HepG2 (cell line): ENCODE measurements at regions not wholly inside any gene's neighbourhood (a gene's known extent, or its start where the extent isn't known, plus 50 kb on each side); places are given as distances from the start of the nearest gene placed in this dataset.

ENCODE experiments used
- ATAC-seq: fragments of 200-7000 bp; cut with Tn5 transposase; 3 replicates; pipeline ENCODE4 v1.9.1; 2020; ENCODE audit warnings: mild to moderate bottlenecking, moderate library complexity
- BruUV-seq: library from RNA; stranded (reverse); fragments of 400-500 nt; replicated peaks from 2 replicates; lab custom pipeline; 2021; lab: Mats Ljungman, UMichigan
- CTCF ChIA-PET: fragments of 300-600 bp; formaldehyde crosslinking; extraction: SDS; loops from one replicate; lab custom pipeline; 2021; ENCODE audit warnings: low total read pairs, inconsistent platforms, low intra/inter-chr PET ratio; lab: Yijun Ruan, JAX
- POLR2A ChIA-PET: fragments of 350-600 bp; sonication (Branson Sonifier 250); formaldehyde crosslinking; loops from one replicate; lab custom pipeline; 2020; ENCODE audit warnings: antibody characterized with exemption, inconsistent platforms; lab: Yijun Ruan, JAX
- DNase-seq: peaks from one replicate; pipeline ENCODE4 v3.0.0-alpha.2; 2015; ENCODE audit warnings: low spot score
- FAIRE-seq: peaks from 3 replicates; lab custom pipeline; 2011; peaks lifted over from hg19 to GRCh38; lab: Jason Lieb, UNC
- H2AFZ ChIP-seq: one replicate; pipeline ENCODE4 v1.6.1; 2011; ENCODE audit warnings: low read length, inconsistent platforms
- H3K27ac ChIP-seq: fragments of 300-600 bp; 3 replicates; pipeline ENCODE4 v1.8.0; 2011; ENCODE audit warnings: mixed run types, mild to moderate bottlenecking, mixed read lengths, low read length, inconsistent platforms; ENCODE audit not compliant: insufficient read depth; ENCODE audit errors: extremely low read length
- H3K27me3 ChIP-seq, 2 experiments: fragments of 200-600 bp in 1 of 2; 2 replicates in 1 of 2; 3 replicates in 1 of 2; pipeline versions ENCODE4 v1.6.0 to v1.8.0; 2011; ENCODE audit warnings: low read length in 2 of 2, mild to moderate bottlenecking in 2 of 2, moderate library complexity in 2 of 2, inconsistent platforms in 1 of 2; ENCODE audit not compliant: insufficient read depth in 2 of 2, control insufficient read depth in 1 of 2
- H3K36me3 ChIP-seq, 2 experiments: fragments of 200-600 bp in 1 of 2; replicated peaks in 1 of 2; 2 replicates in 1 of 2; 3 replicates in 1 of 2; pipeline versions ENCODE4 v1.5.1 to v1.8.0; 2011; ENCODE audit warnings: low read length in 2 of 2, inconsistent platforms in 1 of 2; ENCODE audit not compliant: insufficient read depth in 2 of 2, control insufficient read depth in 1 of 2
- H3K4me1 ChIP-seq: 2 replicates; pipeline ENCODE4 v1.5.1; 2012; ENCODE audit warnings: low read length, inconsistent platforms; ENCODE audit not compliant: insufficient read depth
- H3K4me2 ChIP-seq: 2 replicates; pipeline ENCODE4 v1.6.0; 2011; ENCODE audit warnings: low read depth, low read length, inconsistent platforms
- H3K4me3 ChIP-seq, 3 experiments: fragments of 200-600 bp in 1 of 3; sonication (generic), shearing (Covaris generic) in 1 of 3; replicated peaks in 1 of 3; 2 replicates each; pipeline ENCODE4 v1.5.1; 2011 to 2016; ENCODE audit warnings: low read length in 3 of 3, inconsistent platforms in 2 of 3, low read depth in 2 of 3, mild to moderate bottlenecking in 2 of 3, control low read depth in 1 of 3, mixed read lengths in 1 of 3; ENCODE audit not compliant: insufficient read depth in 1 of 3
- H3K79me2 ChIP-seq: one replicate; pipeline ENCODE4 v1.6.1; 2011; ENCODE audit warnings: low read length, inconsistent platforms; ENCODE audit not compliant: insufficient read depth
- H3K9ac ChIP-seq: 2 replicates; pipeline ENCODE4 v1.6.0; 2011; ENCODE audit warnings: mild to moderate bottlenecking, low read depth, low read length, inconsistent platforms; ENCODE audit not compliant: insufficient read depth
- H3K9me3 ChIP-seq: 2 replicates; pipeline ENCODE4 v1.5.1; 2012; ENCODE audit warnings: mild to moderate bottlenecking, low read length
- H4K20me1 ChIP-seq: 2 replicates; pipeline ENCODE4 v1.6.0; 2011; ENCODE audit warnings: inconsistent platforms, mild to moderate bottlenecking, low read length, moderate library complexity; ENCODE audit not compliant: insufficient read depth
- ARNT2 ChIP-seq: sonication (generic); formaldehyde crosslinking; IDR thresholded peaks from 2 replicates; pipeline ENCODE4 v1.8.0; 2022; ENCODE audit warnings: mild to moderate bottlenecking, low read depth, missing genetic modification reagents, moderate library complexity
- BCL6 ChIP-seq: IDR thresholded peaks from 2 replicates; pipeline ENCODE4 v1.6.1; 2016; ENCODE audit warnings: missing genetic modification reagents, missing compliant biosample characterization
- CC2D1A ChIP-seq: sonication (generic); formaldehyde crosslinking; IDR thresholded peaks from 2 replicates; pipeline ENCODE4 v1.8.1; 2023; ENCODE audit warnings: mild to moderate bottlenecking, missing genetic modification reagents
- FOXM1 ChIP-seq: sonication (generic); formaldehyde crosslinking; IDR thresholded peaks from 2 replicates; pipeline ENCODE4 v1.5.0; 2020; ENCODE audit warnings: missing genetic modification reagents
- GABPA ChIP-seq, 2 experiments: IDR thresholded peaks; 2 replicates each; pipeline ENCODE4 v1.6.1; 2011 to 2016; ENCODE audit warnings: low read depth in 2 of 2, low read length in 1 of 2, missing biosample characterization in 1 of 2, missing genetic modification characterization in 1 of 2
- HCFC1 ChIP-seq: fragments of 150-350 bp; IDR thresholded peaks from 2 replicates; pipeline ENCODE4 v1.6.1; 2014; ENCODE audit warnings: low read depth, low read length
- HMG20A ChIP-seq: IDR thresholded peaks from 2 replicates; pipeline ENCODE4 v1.6.1; 2016; ENCODE audit warnings: borderline replicate concordance
- MEIS2 ChIP-seq: sonication (generic); formaldehyde crosslinking; IDR thresholded peaks from 2 replicates; pipeline ENCODE4 v1.9.0; 2021; ENCODE audit warnings: mild to moderate bottlenecking, missing genetic modification reagents
- MZF1 ChIP-seq: sonication (generic); formaldehyde crosslinking; IDR thresholded peaks from 2 replicates; pipeline ENCODE4 v1.8.1; 2023; ENCODE audit warnings: mild to moderate bottlenecking, missing genetic modification reagents, borderline replicate concordance
- NFIB ChIP-seq: sonication (generic); formaldehyde crosslinking; IDR thresholded peaks from 2 replicates; pipeline ENCODE4 v1.9.0; 2021; ENCODE audit warnings: missing genetic modification reagents, mild to moderate bottlenecking, borderline replicate concordance
- PITX1 ChIP-seq: sonication (generic); formaldehyde crosslinking; IDR thresholded peaks from 2 replicates; pipeline ENCODE4 v1.5.1; 2020; ENCODE audit warnings: mild to moderate bottlenecking, missing genetic modification reagents
- PRPF4 ChIP-seq: fragments of 200-400 bp; formaldehyde crosslinking; IDR thresholded peaks from 2 replicates; pipeline ENCODE4 v1.6.1; 2016; ENCODE audit warnings: low read length, low read depth; ENCODE audit not compliant: poor library complexity, severe bottlenecking
- RORA ChIP-seq: sonication (generic); formaldehyde crosslinking; IDR thresholded peaks from 2 replicates; pipeline ENCODE4 v1.5.0; 2020; ENCODE audit warnings: mild to moderate bottlenecking, missing genetic modification reagents, moderate library complexity
- SIN3B ChIP-seq: fragments of 150-350 bp; IDR thresholded peaks from 2 replicates; pipeline ENCODE4 v1.6.1; 2014; ENCODE audit warnings: low read length
- ZBTB1 ChIP-seq: sonication (generic); formaldehyde crosslinking; IDR thresholded peaks from 2 replicates; pipeline ENCODE4 v1.4.0; 2020; ENCODE audit warnings: missing genetic modification reagents, borderline replicate concordance
- ZFY ChIP-seq: sonication (generic); formaldehyde crosslinking; IDR thresholded peaks from 2 replicates; pipeline ENCODE4 v1.4.0; 2020; ENCODE audit warnings: missing genetic modification reagents
- WGBS: methylation state at CpG from one replicate; pipeline ENCODE4 v1.1.6; 2017; ENCODE audit warnings: low lambda C conversion rate; 5-methylcytosine and 5-hydroxymethylcytosine counted together
- in situ Hi-C: cut with HindIII; loops from 2 replicates; pipeline ENCODE4 v1.10.0; 2017; ENCODE audit warnings: low pct_unique_long_range_greater_than_20kb; ENCODE audit not compliant: extremely low pct_ligation_motif_present
- intact Hi-C: fragments of 100-400 bp; cut with micrococcal nuclease; formaldehyde crosslinking; loops from one replicate; pipeline ENCODE4 v1.10.0; 2022; ENCODE audit not compliant: unreplicated experiment
- TF ChIP-seq, protein P1 (sequence below): sonication (generic); formaldehyde crosslinking; IDR thresholded peaks from 2 replicates; pipeline ENCODE4 v1.8.1; 2023; ENCODE audit warnings: mild to moderate bottlenecking, moderate library complexity, missing genetic modification reagents
- TF ChIP-seq, protein P2 (sequence below): sonication (generic); formaldehyde crosslinking; conservative IDR thresholded peaks from 2 replicates; pipeline ENCODE4 v1.4.0; 2020; ENCODE audit warnings: missing genetic modification reagents
- TF ChIP-seq, protein P3 (sequence below): IDR thresholded peaks from 2 replicates; pipeline ENCODE4 v1.6.1; 2016; ENCODE audit warnings: mild to moderate bottlenecking

DNA sequence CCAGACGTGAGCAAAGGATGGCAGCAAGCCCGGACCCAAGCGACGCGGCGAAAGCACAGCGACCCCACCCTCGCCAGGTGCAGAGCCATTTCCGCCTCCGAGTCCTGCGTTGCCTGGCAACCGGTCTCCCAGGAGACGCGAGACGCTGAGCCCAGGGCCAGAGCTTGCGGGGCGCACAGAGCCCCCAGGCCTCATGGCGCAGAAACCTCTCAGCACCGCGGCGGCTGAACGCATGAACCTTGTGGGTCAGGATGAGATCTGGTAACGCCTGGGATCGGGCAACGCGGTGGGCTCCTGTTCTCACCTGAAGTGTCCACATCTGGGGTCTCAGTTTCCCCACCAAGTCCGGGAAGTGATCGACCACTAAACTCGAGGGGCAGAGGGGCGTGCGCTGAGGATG lies 77.7 kb downstream of the ANKRD60 start (continued):
- TF ChIP-seq FOXM1 (CRISPR knock-in tag) (no peak), ZFY (no peak)
- TF ChIP-seq, all 625 proteins: peak for 0

DNA sequence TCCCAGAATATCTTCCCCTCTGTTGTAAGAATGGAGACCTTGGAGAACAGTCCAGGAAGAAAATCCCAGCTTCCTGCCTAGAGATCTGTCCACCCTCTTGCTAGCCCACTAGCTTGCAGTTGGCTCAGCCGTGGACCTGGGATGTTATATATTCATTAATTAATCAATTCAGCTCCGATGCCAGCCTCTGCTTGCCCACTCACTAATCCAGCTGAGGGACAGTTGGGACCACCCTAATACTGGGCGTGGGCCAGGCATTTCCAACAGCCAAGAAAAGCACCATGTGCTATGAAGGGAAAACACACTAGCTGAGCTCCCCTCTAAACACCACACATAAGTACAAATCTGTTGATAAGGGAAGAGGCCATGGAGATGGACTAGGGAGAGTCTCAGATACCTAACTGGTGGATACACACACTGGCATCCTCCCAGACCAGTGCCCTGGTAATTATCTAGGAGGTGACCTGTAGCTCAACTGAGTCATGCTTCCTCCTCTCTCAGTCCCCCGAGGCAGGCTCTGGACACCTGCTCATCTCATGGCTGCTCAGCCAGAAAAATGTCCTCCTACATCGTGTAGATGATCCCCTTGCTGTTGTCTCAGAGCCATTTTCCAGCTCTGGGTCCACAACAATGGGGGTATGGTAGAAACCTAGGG lies 78.9 kb downstream of the ANKRD60 start:
- intact Hi-C loops (no loop called here), in situ Hi-C loops (no loop called here)
- ATAC-seq: no peak
- no peak for DNase-seq
- Histone ChIP-seq H3K27me3 (peaks cover 7 to 68% of the 10 kb centered on the region in 2 experiments; a peak in 4 of 5 replicates), H4K20me1 (no peaks in the 10 kb centered on the region), H3K36me3 (no peaks in the 10 kb centered on the region), H3K4me2 (no peak overlapping the region), H3K27ac (no peak overlapping the region), H3K4me1 (no peaks in the 10 kb centered on the region), H3K79me2 (no peaks in the 10 kb centered on the region), H3K9me3 (no peaks in the 10 kb centered on the region), H2AFZ (no peak overlapping the region), H3K9ac (no peak overlapping the region), H3K4me3 (no peak overlapping the region)
- FAIRE-seq: no peak
- POLR2A ChIA-PET: no interaction called here
- CTCF ChIA-PET: no interaction called here
- BruUV-seq: no TSS peak
- WGBS: 3% methylated on average over 5 of the region's 5 CpGs
- TF ChIP-seq, protein P1, sequence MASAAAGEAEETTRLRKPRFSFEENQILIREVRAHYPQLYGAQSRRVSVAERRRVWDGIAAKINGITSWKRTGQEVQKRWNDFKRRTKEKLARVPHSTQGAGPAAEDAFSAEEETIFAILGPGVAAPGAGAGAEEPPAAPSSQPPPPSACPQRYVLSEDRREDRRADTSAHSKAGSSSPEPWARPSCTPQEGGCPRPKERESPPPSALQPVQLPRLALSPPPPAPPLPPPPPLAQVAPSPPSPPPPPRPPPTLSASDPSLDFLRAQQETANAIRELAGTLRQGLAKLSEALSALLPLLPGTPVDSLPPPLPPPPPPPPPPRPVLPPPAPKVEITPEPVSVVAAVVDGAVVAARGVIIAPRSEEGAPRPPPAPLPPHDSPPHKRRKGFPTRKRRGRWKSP (CRISPR knock-in tag): no peak
- TF ChIP-seq GABPA (IDR thresholded peaks at IDR 0.05; ENCODE audit: low read depth, low read length) (no peak), GABPA (CRISPR knock-in tag; IDR thresholded peaks at IDR 0.05; ENCODE audit: low read depth) (no peak), BCL6 (CRISPR knock-in tag) (no peak), NFIB (no peak), MEIS2 (CRISPR knock-in tag) (no peak), PITX1 (CRISPR knock-in tag) (no peak), ZBTB1 (no peak), HCFC1 (no peak), RORA (CRISPR knock-in tag) (no peak), HMG20A (no peak), MZF1 (CRISPR knock-in tag) (no peak), CC2D1A (no peak), SIN3B (no peak), ARNT2 (CRISPR knock-in tag) (no peak), PRPF4 (no peak)
- TF ChIP-seq, protein P2, sequence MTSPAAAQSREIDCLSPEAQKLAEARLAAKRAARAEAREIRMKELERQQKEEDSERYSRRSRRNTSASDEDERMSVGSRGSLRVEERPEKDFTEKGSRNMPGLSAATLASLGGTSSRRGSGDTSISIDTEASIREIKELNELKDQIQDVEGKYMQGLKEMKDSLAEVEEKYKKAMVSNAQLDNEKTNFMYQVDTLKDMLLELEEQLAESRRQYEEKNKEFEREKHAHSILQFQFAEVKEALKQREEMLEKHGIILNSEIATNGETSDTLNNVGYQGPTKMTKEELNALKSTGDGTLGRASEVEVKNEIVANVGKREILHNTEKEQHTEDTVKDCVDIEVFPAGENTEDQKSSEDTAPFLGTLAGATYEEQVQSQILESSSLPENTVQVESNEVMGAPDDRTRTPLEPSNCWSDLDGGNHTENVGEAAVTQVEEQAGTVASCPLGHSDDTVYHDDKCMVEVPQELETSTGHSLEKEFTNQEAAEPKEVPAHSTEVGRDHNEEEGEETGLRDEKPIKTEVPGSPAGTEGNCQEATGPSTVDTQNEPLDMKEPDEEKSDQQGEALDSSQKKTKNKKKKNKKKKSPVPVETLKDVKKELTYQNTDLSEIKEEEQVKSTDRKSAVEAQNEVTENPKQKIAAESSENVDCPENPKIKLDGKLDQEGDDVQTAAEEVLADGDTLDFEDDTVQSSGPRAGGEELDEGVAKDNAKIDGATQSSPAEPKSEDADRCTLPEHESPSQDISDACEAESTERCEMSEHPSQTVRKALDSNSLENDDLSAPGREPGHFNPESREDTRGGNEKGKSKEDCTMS (CRISPR knock-in tag): no peak
- TF ChIP-seq, protein P3, sequence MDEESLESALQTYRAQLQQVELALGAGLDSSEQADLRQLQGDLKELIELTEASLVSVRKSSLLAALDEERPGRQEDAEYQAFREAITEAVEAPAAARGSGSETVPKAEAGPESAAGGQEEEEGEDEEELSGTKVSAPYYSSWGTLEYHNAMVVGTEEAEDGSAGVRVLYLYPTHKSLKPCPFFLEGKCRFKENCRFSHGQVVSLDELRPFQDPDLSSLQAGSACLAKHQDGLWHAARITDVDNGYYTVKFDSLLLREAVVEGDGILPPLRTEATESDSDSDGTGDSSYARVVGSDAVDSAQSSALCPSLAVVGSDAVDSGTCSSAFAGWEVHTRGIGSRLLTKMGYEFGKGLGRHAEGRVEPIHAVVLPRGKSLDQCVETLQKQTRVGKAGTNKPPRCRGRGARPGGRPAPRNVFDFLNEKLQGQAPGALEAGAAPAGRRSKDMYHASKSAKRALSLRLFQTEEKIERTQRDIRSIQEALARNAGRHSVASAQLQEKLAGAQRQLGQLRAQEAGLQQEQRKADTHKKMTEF (CRISPR knock-in tag): no peak
